ENCODE measurements at regions not wholly inside any gene's neighbourhood (a gene's known extent, or its start where the extent isn't known, plus 50 kb on each side); places are given as distances from the start of the nearest gene placed in this dataset.

DNA sequence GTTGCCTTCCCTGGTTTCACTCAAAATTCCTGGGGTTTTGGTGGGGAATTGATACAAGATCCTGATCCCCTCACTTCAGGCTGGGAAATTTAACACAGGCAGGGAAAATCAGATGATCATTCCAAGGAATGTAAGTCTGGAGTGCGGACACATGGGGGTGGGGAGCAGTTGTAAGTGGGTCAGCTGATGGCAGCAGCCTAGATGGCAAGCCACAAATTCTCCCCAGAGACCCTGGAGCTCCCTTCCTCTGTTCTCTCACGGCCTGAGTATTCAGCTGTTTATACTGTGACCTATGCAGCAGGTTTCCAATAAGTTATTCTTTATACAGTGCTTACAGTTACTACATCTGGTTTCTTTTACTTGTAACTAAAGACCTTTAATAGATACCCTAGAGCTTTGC, 144.9 kb downstream of the SH3BGRL2 start:
- Histone ChIP-seq H3K9me3 (ENCODE audit: control insufficient read depth in 4 of 4, low read length in 3 of 4) (no peaks in the 10 kb centered on the region), H3K27me3 (ENCODE audit: control insufficient read depth in 4 of 4, insufficient read depth in 4 of 4, low read length in 3 of 4) (no peaks in the 10 kb centered on the region), H3K27ac (ENCODE audit: low read depth in 1 of 2, low read length in 2 of 2) (no peak overlapping the region), H3K9ac (ENCODE audit: low read depth in 1 of 2, low read length in 2 of 2) (no peak overlapping the region), H3K36me3 (ENCODE audit: control insufficient read depth in 4 of 4, insufficient read depth in 3 of 4, low read depth in 1 of 4, low read length in 3 of 4) (no peaks in the 10 kb centered on the region), H3K4me3 (ENCODE audit: low read depth in 1 of 3, low read length in 3 of 3) (no peak overlapping the region), H3K4me1 (ENCODE audit: control insufficient read depth in 4 of 4, insufficient read depth in 4 of 4, low read length in 3 of 4) (peaks cover 0 to 5% (median 2%) of the 10 kb centered on the region in 4 donors)
- DNase-seq (ENCODE audit: low spot score), result no peak
- 91% methylated on average over 2 of the region's 2 CpGs for whole genome bisulfite sequencing
- no peak for TF ChIP-seq JUND (IDR thresholded peaks at IDR 0.05)

DNA sequence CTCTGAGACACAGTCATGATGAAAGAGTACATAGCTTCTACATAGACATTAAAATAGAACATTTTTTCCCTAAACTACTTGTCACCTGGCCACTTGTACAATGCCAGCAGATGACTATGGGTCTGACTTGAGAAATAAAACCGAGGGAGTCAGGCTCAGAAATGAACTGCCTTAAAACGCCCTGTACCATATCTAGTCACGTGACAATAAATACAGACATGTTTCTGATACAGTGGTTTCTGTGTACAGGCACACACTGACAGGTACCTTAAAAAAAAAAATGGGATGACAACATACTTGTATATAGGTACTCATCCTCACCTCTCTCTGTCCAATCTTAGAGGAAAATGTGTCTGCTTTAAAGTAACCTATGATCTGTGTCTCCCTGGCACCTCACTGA, 144.1 kb downstream of the SH3BGRL2 start:
- Histone ChIP-seq H3K9ac (ENCODE audit: low read depth in 1 of 2, low read length in 2 of 2) (no peak overlapping the region), H3K36me3 (ENCODE audit: control insufficient read depth in 4 of 4, insufficient read depth in 3 of 4, low read depth in 1 of 4, low read length in 3 of 4) (no peaks in the 10 kb centered on the region)

DNA sequence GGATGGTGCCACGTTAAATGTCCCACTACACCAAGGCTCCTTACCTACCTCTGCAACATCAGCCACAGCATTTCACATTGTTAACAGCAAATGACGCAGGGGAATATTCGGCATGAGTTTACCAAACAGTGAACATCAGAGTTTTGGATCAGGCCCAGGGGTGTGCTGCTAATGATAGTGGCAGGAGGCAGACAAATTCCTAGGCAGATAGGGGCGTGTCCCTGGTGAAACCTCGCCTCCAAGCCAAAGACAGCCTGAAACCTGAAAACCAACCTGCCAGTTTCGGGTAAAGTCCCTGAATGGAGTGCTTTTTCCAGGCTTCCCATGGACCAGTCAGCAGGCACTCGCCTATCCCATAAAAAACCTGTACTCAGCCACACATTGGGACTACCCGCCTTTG, 133.6 kb downstream of the SH3BGRL2 start:
- 79% methylated on average over 8 of the region's 8 CpGs for WGBS
- Histone ChIP-seq H3K4me3 (ENCODE audit: low read depth in 1 of 3, low read length in 3 of 3) (no peak overlapping the region), H3K27me3 (ENCODE audit: control insufficient read depth in 4 of 4, insufficient read depth in 4 of 4, low read length in 3 of 4) (no peaks in the 10 kb centered on the region), H3K9ac (ENCODE audit: low read depth in 1 of 2, low read length in 2 of 2) (no peak overlapping the region), H3K4me1 (ENCODE audit: control insufficient read depth in 4 of 4, insufficient read depth in 4 of 4, low read length in 3 of 4) (no peaks in the 10 kb centered on the region), H3K9me3 (ENCODE audit: control insufficient read depth in 4 of 4, low read length in 3 of 4) (peaks cover 0 to 10% (median 3%) of the 10 kb centered on the region in 4 donors), H3K36me3 (ENCODE audit: control insufficient read depth in 4 of 4, insufficient read depth in 3 of 4, low read depth in 1 of 4, low read length in 3 of 4) (no peaks in the 10 kb centered on the region), H3K27ac (ENCODE audit: low read depth in 1 of 2, low read length in 2 of 2) (no peak overlapping the region)
- no peak for DNase-seq (ENCODE audit: low spot score)
- TF ChIP-seq, protein P1, sequence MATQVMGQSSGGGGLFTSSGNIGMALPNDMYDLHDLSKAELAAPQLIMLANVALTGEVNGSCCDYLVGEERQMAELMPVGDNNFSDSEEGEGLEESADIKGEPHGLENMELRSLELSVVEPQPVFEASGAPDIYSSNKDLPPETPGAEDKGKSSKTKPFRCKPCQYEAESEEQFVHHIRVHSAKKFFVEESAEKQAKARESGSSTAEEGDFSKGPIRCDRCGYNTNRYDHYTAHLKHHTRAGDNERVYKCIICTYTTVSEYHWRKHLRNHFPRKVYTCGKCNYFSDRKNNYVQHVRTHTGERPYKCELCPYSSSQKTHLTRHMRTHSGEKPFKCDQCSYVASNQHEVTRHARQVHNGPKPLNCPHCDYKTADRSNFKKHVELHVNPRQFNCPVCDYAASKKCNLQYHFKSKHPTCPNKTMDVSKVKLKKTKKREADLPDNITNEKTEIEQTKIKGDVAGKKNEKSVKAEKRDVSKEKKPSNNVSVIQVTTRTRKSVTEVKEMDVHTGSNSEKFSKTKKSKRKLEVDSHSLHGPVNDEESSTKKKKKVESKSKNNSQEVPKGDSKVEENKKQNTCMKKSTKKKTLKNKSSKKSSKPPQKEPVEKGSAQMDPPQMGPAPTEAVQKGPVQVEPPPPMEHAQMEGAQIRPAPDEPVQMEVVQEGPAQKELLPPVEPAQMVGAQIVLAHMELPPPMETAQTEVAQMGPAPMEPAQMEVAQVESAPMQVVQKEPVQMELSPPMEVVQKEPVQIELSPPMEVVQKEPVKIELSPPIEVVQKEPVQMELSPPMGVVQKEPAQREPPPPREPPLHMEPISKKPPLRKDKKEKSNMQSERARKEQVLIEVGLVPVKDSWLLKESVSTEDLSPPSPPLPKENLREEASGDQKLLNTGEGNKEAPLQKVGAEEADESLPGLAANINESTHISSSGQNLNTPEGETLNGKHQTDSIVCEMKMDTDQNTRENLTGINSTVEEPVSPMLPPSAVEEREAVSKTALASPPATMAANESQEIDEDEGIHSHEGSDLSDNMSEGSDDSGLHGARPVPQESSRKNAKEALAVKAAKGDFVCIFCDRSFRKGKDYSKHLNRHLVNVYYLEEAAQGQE (IDR thresholded peaks at IDR 0.05), result no peak
- TF ChIP-seq HNF4G (IDR thresholded peaks at IDR 0.05) (no peak), FOXA2 (IDR thresholded peaks at IDR 0.05) (no peak), SP1 (IDR thresholded peaks at IDR 0.05) (no peak), NR2F2 (IDR thresholded peaks at IDR 0.05) (no peak), HNF4A (conservative IDR thresholded peaks at IDR 0.05) (no peak)
- TF ChIP-seq, protein P2, sequence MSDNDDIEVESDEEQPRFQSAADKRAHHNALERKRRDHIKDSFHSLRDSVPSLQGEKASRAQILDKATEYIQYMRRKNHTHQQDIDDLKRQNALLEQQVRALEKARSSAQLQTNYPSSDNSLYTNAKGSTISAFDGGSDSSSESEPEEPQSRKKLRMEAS (IDR thresholded peaks at IDR 0.05), result no peak
- TF ChIP-seq, protein P3, sequence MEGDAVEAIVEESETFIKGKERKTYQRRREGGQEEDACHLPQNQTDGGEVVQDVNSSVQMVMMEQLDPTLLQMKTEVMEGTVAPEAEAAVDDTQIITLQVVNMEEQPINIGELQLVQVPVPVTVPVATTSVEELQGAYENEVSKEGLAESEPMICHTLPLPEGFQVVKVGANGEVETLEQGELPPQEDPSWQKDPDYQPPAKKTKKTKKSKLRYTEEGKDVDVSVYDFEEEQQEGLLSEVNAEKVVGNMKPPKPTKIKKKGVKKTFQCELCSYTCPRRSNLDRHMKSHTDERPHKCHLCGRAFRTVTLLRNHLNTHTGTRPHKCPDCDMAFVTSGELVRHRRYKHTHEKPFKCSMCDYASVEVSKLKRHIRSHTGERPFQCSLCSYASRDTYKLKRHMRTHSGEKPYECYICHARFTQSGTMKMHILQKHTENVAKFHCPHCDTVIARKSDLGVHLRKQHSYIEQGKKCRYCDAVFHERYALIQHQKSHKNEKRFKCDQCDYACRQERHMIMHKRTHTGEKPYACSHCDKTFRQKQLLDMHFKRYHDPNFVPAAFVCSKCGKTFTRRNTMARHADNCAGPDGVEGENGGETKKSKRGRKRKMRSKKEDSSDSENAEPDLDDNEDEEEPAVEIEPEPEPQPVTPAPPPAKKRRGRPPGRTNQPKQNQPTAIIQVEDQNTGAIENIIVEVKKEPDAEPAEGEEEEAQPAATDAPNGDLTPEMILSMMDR (IDR thresholded peaks at IDR 0.05; ENCODE audit: low read depth, low read length, missing input control), result no peak

More for the DNA sequence above, 144.1 kb downstream of the SH3BGRL2 start:
- no peak for DNase-seq (ENCODE audit: low spot score)
- H3K9me3 ChIP-seq (ENCODE audit: control insufficient read depth in 4 of 4, low read length in 3 of 4), result no peaks in the 10 kb centered on the region
- no peak overlapping the region for H3K27ac ChIP-seq (ENCODE audit: low read depth in 1 of 2, low read length in 2 of 2)
- 85% methylated on average over 3 of the region's 3 CpGs for whole genome bisulfite sequencing
- H3K4me1 ChIP-seq (ENCODE audit: control insufficient read depth in 4 of 4, insufficient read depth in 4 of 4, low read length in 3 of 4), result peaks cover 0 to 5% (median 2%) of the 10 kb centered on the region in 4 donors
- TF ChIP-seq, protein P2 (IDR thresholded peaks at IDR 0.05), result no peak
- TF ChIP-seq SP1 (IDR thresholded peaks at IDR 0.05), result no peak
- TF ChIP-seq RXRA (IDR thresholded peaks at IDR 0.05), result no peak
- TF ChIP-seq, protein P4, sequence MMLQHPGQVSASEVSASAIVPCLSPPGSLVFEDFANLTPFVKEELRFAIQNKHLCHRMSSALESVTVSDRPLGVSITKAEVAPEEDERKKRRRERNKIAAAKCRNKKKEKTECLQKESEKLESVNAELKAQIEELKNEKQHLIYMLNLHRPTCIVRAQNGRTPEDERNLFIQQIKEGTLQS (IDR thresholded peaks at IDR 0.05), result no peak
- TF ChIP-seq YY1 (IDR thresholded peaks at IDR 0.05), result no peak
- TF ChIP-seq, protein P3 (IDR thresholded peaks at IDR 0.05; ENCODE audit: low read depth, low read length, missing input control), result no peak
- TF ChIP-seq, protein P1 (IDR thresholded peaks at IDR 0.05), result no peak
- H3K4me3 ChIP-seq (ENCODE audit: low read depth in 1 of 3, low read length in 3 of 3), result no peak overlapping the region
- H3K27me3 ChIP-seq (ENCODE audit: control insufficient read depth in 4 of 4, insufficient read depth in 4 of 4, low read length in 3 of 4), result no peaks in the 10 kb centered on the region
